Activated CD4-positive, CD25-positive, alpha-beta regulatory T cell (primary cell): ENCODE measurements at regions not wholly inside any gene's neighbourhood (a gene's known extent, or its start where the extent isn't known, plus 50 kb on each side); places are given as distances from the start of the nearest gene placed in this dataset.
"Not testable (repeated sequence)": the region's sequence is repeated elsewhere in the genome, so short reads cannot be mapped to it uniquely, and the experiment has no call there.

Source experiments
- DNase-seq, 4 experiments: peaks; one replicate each; lab custom pipeline; 2025; lab: John Stamatoyannopoulos, UW

DNA sequence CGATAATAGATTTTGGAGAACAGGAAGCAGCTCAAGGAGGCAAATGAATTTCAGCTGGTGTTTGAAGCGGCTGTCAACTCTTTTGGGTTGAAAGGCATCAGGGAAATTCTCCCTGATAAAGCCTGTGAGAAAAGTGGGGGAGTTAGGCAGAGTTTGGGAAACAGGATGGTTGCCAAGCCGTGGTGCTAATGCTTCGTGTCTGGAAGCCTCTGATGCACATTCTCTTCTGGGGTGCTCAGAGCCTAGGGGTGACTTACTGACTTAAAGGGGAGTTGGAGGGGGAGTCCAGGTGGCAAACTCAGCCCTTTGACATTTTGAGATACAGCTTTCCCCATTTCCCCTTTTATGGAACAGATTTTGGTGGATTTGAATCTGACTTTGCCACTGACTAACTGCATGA lies 202.5 kb upstream of the CLINT1 start:
- no peak for DNase-seq

DNA sequence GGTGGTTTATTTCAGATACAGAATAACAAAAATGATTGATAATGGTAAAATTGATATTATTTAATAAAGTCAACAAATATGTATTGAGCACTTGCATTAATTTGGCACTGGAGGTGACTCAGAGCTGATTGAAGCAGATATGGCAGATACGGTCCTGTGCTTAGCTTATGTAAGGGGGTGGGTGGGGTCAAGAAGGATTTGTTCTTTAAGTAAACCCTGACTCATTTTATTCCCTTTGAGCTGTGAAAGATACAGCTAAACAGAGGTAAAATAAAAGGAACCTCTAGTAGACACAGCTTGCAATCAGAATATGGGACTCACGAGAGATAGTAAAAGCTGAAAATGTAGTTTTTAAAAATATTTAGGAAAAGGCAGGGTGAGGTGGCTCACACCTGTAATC lies 201.3 kb upstream of the CLINT1 start:
- no peak for DNase-seq

DNA sequence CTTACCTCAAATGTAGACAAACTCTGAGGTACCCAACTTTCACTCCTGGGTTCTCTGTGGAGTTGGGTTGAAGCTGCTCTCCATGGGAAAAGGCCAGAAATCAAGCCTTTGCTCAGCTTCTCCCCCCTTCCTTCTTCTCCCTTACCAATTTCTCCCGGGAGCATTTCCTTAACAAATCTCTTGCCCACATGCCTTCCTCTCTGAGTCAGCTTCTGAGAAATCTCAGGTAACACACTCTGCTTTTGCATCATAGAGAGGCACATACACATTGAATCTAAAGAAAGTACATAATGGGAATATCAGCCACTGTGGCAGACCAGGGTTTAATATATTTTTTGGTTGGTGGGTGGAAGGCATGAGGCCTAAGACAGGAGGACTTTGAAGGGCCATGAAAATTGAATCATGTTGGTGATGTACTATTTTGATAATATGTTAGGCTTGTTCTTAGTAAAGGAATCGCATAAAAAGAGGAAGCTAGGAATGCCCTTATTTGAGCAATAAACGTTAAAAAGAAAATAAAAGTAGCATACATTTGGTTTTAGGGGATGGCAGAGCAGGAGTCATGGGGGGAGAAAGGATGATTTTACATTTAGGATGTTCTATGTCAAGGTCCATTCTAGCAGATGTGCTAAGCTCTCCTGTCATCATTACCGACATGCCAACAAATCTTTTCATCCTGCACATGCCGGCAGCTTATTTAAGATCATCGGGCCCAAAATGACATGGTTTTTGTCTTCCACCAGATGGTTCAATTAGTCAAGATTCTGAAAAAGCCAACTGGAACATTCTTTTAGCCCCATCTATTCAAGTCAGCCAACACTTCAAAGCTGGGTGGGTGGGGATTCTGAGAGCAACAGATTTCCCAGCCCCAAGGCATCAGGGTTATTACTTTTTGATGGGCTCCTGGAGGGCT lies 199.5 kb upstream of the CLINT1 start:
- no peak for DNase-seq

DNA sequence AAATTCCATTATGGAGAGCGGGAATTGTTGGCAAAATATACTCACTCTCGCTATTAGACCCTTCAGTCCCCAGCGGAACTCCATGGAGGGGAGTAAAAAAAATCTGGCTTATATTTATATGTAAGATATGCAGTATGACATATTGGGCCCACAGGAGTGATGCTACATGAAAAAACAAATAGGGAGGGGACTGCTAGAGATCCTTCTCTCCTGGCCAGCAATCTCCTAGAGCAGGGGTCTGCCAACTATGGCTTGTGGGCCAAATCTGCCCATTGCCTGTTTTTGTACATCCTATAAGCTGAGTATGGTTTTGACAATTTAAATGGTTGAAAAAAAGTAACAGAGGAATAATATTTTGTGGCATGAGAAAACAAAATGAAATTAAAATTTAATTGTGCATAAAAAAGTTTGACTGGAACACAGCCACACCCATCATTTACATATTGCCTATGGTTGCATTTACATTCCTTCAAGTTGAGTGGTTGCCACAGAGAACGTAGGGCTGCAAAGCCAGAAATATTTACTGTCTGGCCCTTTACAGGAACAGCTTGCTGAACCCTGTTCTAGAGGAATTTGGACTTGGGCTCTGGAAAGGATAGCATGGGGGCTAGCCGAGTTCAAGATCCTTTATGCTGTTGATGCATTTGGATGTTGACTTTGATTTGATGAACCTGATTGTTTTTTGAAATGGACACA lies 197.3 kb upstream of the CLINT1 start:
- DNase-seq: no peak

DNA sequence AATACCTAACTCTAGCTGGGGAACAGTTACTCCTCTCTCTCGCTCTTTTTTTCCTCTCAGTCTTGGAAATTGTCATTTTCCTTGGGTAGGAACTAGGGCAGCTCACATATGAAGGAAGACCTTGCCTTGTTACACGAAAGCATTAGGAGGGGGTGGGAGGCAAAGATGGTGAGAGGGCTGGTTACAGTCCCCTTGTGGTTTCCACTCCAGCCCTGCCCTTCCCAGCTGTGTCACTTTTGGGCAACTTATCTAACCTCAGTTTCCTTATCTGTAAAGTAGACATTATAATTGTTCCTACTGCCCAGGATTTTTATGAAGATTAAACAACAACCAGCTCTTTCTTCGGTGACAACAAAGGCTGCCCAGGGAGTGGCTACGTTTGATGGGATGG lies 196.2 kb upstream of the CLINT1 start:
- no peak for DNase-seq

DNA sequence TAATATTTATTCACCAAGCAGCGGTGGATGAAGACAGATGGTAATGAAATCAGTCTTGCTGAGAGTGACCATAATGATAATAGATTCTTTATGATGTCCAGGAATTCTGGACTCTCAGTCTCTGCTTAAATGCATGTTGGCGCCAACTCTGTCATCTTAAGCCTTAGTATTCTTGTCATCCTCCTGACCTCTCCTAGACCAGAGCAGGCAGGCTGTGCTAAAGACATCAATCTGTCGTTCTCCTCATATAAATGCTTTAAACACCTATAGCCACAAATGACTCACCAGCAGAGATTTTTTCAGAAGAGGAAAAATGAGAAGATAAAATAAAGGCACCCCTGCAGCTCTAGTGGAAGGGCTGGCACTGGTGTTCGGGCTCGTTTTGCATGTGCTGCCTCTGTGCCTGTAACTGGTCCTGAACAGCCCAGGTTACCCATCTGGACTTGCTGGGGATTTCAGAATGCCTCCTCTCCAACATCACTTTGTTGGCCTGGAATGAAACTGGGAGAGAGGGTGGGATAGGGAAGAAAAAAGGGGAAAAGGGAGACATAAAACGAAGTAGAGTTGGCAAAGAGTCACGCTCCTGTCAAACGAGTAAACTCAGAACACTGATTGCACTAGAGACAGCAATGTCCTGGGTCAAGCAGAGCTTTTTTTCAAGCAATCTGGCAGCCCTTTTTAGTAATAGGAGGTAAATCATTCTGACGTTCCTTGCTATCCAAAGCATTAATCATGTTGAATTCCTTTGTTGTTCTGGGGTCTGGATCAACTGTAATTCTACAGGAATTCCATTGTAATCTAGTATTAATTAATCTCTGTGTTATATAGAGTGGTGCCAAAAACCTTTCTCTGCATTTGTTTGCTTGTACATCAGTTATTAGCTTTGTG lies 195.5 kb upstream of the CLINT1 start:
- DNase-seq: no peak

DNA sequence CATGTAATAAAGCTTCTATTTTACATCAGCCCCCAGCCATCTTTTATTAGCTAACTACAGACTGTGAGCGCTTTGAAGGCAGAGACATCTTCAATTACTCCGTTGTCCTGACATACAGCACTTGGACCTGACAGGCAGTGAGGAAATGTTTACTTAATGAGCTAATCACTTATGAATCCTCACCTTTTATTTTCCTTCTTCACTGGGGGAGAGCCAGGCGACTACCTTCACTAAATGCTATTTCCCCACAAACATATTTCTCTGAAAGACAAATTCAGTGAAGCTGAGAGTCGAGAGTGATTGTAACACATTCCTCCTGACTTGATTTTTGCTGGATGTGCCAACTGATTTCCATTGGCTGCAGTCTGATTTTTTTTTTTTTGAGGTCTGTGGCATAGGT lies 192.1 kb upstream of the CLINT1 start:
- DNase-seq: no peak

DNA sequence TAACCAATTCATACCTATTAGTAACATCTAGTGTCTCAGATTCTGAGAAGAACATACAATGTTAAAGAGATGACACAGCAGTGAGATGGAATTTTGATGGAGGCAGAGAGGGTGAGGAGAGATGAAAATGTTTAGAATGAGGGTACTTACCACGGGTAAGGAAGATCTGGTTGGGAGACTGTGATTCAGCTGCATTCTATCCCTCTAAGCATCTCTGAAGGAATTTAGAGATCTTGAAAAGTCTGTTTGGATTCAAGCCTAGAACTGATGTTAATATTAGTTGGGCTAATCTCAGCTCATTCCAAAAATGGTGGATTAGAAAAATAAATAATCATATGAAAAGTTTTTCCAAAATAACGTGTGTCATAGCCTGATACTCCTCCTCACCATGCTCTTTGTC lies 191.5 kb upstream of the CLINT1 start:
- no peak for DNase-seq

DNA sequence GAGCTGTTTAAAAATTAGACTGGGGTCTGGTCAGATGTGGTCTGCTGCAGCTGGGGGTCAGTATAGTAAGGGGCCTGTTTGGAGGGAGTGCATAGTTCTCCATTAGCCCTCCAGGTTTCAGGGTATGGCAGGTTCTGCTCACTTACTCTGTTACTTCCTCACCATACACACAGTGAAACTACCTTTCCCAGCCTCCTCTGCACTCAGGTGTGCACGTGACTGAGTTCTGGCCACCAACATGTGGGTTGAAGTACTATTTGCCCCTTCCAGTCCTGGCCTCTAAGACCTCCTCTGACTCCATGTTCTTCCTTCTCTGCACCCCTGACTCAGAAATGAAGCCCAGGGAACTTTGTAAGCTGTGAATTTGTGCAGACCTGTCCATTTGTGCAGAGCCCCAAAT lies 190.5 kb upstream of the CLINT1 start:
- DNase-seq: no peak

DNA sequence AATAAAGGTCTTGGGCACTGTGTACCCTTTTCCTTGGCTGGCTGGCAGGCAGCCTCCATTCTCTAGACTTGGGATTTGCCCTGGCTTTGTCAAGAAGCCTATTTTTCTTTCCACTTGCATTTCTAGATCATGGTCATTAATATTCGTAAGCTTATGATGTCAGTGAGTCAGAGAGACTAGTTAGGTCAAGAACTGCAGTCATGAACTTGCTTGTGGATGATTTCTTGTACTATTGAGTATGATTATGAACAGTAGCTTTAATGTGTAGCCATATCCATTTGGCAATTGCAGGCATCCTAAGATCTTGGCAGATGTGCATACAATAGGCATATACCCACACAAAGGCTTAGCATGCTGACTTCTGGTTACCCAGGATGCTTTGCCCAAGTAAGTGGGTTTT lies 186.8 kb upstream of the CLINT1 start:
- no peak for DNase-seq

DNA sequence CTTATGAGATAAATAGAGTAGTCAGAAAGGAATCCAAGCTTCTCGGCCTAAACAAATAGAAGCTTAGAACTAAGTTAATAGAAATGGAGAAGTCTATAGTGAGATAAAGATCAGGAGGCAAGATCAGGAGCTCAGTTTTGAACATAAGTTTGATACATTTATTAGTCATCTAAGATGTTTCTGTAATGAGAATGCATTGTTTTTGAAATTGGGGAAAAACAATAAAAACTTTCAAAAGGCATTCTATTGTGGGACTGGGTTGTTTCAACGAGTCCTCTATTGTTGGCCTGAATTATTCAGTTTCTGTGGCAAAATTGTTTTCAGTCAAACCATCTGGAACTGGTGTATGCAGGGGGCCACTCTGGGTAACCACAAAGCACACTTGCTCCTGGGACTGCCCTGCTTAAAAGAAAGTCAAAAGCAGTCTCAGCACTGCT lies 181.0 kb upstream of the CLINT1 start:
- DNase-seq: no peak

DNA sequence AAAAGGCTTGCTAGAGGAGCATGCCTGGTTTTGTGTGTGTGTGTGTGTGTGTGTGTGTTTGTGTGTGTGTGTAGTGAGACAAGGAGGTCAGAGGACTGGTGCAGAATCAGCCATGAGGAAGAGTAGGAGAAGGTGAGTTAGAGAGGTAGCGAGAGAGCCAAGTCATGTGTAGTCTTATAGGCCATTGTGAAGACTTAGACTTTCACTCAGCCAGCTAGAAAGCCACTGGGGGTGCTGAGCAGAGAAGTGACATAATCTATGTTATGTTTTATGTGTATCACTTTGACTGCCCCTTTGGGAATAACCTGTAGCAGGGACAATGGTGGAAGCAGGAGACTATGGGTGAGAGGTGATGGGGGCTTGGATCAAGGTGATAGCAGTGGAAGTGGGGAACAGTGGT lies 180.5 kb upstream of the CLINT1 start:
- no peak for DNase-seq

DNA sequence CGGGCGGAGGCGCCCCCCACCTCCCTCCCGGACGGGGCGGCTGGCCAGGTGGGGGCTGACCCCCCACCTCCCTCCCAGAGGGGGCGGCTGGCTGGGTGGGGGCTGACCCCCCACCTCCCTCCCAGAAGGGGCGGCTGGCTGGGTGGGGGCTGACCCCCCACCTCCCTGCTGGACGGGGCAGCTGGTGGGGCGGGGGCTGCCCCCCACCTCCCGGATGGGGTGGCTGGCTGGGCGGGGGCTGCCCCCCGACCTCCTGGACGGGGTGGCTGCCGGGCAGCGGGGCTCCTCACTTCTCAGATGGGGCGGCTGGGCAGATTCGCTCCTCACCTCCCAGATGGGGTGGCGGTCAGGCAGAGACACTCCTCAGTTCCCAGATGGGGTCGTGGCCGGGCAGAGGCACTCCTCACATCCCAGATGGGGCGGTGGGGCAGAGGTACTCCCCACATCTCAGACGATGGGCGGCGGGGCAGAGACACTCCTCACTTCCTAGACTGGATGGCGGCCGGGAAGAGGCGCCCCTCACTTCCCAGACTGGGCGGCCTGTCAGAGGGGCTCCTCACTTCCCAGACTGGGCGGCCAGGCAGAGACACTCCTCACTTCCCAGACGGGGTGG lies 178.1 kb upstream of the CLINT1 start:
- not testable (repeated sequence) for DNase-seq

DNA sequence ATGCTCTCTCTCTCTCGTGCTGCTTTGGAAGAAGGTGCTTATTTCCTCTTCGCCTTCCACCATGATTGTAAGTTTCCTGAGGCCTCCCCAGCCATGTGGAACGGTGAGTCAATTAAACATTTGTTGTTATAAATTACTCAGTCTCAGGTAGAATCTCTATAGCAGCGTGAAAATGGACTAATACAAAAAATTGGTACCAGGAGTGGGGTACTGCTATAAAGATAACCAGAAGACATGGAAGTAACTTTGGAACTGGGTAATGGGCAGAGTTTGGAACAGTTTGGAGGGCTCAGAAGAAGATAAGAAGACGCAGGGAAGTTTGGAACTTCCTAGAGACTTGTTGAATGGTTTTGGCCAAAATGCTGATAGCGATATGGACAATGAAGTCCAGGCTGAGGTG lies 175.6 kb upstream of the CLINT1 start:
- DNase-seq: not testable (repeated sequence)

DNA sequence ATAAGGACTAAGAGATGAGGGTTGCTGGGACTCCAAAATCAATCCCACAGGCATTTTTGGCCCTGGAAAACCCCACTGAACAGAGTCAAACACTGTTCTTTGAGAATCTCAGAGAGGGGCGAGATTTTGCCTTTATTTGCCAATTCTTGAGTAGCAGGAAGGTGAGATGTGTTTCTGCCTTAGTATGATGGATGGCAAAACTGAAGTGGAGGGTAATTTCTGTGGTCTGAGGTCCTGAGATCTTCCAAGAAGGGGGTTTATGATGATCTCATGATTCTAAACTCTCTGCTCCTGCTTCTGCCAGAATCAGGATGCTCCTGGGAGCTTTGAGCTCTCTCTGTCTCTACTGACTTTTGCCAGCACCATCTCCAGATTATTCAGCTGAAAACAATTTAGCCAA lies 174.8 kb upstream of the CLINT1 start:
- no peak for DNase-seq

DNA sequence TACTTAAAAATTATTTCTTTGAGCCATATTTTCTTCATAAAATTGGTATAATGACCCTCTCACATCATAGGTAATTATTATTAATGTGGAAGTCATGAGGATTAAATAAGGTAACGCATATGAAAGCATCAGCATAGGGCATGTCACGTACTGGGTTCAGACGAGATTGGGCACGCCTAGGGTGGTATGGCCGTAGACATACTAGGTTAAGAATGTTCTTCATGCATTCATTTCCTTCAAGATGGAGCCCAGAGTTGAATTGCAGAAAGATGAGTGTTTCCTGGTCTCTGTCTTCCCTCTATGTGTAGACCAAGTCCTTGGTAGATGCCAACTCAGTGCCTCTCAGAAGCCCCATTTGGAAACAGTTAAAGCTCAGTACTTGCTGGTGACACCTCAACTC lies 174.1 kb upstream of the CLINT1 start:
- no peak for DNase-seq

DNA sequence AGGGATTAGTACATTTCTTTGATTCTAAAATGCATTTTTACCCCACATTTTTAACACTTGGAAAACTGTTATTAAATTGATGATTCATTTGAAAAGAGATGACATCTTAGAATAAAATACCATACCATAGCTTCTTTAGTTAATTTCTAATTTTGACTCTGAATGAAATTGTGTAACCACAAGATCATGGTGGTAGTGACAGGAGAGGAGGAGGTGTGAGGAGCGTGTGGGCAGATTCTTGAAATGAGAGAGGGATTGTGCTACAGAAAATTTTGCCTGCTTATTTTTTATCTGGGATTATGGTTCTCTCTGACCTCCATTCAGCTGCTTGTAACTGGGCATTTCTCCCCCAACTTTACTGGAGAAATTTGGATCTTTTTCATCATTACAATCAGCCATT lies 173.3 kb upstream of the CLINT1 start:
- DNase-seq: no peak

DNA sequence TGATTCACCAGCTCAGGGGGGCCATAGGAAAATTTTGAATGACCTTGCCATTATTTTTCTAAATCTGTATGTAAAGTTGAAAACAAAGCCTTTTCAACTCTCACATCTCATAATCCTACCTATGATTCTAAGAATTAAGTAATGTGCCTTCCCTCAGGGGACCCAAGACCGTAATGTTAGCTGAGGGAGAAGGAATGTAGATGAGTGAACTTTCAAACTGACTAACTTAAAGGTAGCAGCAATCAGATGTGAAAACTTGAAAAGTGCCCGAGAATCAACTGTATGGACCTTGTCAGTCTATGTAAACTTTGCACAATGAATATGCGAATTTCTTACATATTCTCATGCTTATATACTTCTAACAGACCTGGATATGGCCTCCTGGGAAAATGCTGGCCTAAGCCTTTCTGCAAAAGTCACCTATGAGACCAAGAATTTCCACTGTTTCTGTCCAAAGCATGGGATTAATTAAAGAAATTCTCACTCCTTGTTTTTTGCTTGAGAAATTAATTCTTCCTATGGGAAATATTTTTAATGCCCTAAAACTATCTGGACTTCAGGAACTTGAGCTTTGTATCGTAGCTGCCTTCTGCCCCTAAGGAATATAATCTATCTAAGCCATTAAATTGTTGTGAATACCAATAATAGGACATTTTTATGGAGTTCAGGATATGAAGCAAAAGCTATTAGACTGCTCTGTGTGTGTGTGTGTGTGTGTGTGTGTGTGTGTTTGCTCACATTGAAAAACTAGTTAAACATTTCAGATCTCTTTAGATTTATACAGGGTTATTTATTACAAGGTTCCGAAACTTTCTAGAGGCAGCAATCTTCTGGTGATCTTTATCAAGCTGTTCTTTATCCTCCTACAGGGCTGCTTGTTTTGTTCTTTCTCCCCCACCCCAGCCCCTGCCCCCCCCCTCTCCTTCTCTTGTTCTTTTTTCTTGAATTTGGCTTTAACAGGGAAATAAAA lies 169.1 kb upstream of the CLINT1 start:
- no peak for DNase-seq

DNA sequence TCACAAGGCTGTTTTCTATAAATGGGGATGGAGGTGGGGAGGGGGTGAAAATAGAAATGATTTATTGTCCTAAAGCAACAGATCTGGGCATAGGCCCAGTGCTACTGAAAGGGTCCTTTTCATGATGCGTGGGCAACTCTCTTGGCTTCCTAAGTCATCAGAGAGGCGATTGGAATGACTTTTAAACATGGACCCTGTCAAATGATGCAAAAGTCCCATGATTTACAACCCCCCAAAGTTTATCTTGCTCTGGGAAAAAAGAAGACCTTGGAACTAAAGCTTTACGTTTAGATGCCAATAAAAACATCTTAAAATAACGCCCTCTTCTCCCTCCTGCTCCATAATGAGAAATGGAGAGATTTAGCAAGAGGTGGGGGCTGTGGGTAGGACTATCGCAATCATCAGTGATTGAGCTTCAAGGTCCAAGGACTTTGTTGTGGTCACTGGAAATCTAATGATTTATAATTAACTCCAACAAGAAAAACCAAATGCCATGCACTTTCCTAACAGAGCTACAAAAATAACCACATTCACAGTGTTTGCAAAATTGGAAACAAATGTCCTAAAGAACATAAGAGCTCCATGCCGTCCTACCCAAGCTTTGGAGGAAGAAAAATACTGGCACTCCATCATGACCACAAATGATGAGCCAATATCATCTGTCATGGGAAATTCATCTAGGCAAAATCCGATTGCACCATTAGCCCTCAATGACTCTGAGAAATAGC lies 167.5 kb upstream of the CLINT1 start:
- no peak for DNase-seq

DNA sequence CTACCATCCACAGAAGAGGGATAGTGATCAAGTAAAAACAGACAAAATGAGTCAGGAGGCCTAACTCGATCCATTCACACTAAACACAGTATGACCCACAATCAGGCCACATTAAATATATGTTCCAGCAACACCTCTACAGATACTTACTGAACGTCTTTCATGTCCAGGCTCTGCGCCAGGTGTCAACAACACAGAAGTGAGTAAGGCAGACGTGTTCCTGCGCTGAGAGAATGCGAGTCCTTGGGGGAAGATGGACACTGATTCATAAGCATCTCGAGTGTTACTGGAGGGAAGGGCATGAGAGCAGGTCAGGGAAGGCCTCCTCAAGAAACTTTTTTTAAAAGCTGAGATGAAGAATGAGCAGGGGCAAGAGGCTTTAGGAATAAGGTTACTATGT lies 164.3 kb upstream of the CLINT1 start:
- no peak for DNase-seq
